ENCODE measurements at regions not wholly inside any gene's neighbourhood (a gene's known extent, or its start where the extent isn't known, plus 50 kb on each side); places are given as distances from the start of the nearest gene placed in this dataset.

DNA sequence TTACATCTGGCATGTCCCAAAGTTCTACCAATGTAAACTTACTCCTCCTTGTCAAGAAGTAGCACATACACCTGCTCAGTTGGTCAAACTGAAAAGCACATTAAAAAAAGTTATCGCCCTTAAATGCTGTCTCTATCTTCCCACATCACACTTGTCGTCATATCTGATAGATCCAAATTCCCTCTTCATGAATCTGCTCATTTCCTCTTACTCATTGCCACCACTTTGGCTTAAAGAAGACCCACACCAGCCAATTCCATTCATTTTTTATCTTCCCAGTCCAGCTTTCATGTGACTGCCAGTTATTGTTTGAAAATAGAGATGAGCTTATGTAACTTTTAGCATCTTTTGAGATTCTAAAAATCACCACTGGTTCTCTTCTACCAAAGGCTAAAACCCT lies 305.9 kb upstream of the MTNR1B start:
- peak; percentile 7 for DNase-seq (ENCODE audit: low read depth, low spot score)
- ChIA-PET POLR2A (no interaction called here), CTCF (no interaction called here)
- TF ChIP-seq, protein P1, sequence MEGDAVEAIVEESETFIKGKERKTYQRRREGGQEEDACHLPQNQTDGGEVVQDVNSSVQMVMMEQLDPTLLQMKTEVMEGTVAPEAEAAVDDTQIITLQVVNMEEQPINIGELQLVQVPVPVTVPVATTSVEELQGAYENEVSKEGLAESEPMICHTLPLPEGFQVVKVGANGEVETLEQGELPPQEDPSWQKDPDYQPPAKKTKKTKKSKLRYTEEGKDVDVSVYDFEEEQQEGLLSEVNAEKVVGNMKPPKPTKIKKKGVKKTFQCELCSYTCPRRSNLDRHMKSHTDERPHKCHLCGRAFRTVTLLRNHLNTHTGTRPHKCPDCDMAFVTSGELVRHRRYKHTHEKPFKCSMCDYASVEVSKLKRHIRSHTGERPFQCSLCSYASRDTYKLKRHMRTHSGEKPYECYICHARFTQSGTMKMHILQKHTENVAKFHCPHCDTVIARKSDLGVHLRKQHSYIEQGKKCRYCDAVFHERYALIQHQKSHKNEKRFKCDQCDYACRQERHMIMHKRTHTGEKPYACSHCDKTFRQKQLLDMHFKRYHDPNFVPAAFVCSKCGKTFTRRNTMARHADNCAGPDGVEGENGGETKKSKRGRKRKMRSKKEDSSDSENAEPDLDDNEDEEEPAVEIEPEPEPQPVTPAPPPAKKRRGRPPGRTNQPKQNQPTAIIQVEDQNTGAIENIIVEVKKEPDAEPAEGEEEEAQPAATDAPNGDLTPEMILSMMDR (IDR thresholded peaks at IDR 0.05; ENCODE audit: insufficient read depth, low read length, missing control alignments), result no peak
- H3K4me3 ChIP-seq (ENCODE audit: low read depth, low read length), result no peak overlapping the region

DNA sequence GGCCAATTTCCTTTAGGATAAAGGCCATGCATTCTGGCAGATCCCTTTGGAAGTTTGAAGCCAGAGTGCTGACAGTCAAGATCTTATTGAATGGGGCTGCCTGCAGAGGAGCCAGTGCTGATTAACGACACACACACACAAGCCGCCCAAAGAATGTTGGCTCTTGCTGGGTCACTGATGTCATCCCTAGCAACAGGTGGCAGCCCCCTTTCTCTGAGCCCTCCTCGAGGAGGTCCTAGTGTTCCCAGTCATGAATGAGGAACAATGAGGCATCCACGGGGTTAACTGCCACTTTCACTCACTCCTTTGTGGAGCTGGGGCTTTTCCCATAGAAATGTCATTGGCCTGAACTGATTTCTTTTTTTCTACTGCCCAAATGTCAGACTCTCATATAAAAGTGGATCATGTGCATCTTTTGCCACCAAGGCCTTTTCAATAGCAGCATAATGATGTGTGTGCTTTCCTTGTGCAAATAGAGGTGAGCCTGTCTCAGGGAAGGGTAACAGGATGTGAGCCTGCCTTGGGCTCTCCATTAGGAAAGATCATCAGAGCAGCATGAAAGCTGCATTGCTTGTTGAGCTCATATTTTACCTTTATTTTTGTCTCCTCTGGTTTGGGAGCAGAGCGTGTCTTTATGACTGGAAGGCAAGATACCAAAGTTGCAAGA lies 301.8 kb upstream of the MTNR1B start:
- TF ChIP-seq, protein P1 (IDR thresholded peaks at IDR 0.05; ENCODE audit: insufficient read depth, low read length, missing control alignments), result no peak
- POLR2A ChIA-PET, result no interaction called here
- no peak for DNase-seq (ENCODE audit: low read depth, low spot score)
- CTCF ChIA-PET, result no interaction called here
- H3K4me3 ChIP-seq (ENCODE audit: low read depth, low read length), result no peak overlapping the region

DNA sequence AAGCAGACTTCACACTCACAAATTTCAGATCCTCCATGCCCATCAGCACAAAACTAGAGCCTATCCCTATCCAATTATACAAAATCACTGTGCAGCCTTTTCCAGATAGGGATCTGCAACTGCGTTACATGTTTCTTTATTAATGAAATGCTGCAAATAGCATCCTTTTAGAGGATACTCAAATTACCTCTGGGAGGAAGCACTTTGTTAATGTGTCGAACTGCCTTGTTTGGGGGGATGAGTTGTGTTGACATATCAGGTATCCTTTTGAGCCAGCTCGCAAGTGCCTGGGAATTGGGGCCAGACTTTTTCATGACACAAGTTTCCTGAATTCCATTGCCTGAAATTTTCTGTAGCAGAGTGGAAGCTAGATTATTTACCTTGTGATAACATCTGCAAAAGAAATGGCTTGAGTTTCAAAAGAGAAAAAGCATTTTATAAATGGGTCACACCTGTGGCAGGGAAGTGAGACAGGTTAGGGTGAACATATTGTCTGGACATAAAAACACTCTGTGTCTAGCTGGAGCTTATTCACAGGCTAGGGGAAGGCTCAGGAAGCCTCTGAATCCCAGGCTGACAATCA lies 299.1 kb upstream of the MTNR1B start:
- ChIA-PET CTCF (no interaction called here), POLR2A (no interaction called here)
- TF ChIP-seq, protein P1 (IDR thresholded peaks at IDR 0.05; ENCODE audit: insufficient read depth, low read length, missing control alignments), result no peak

DNA sequence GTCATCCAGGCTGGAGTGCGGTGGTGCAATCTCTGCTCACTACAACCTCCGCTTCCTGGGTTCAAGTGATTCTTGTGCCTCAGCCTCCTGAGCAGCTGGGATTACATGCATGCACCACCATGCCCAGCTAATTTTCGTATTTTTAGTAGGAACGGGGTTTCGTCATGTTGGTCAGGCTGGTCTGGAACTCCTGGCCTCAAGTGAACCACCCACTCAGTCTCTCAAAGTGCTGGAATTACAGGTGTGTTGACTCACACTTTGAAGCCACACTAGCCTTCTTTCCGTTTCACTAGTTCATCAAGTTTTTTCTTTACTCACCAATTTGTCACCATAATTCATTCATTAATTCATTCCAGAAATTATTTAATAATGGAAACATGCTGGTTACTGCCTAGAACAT lies 298.4 kb upstream of the MTNR1B start:
- DNase-seq (ENCODE audit: low read depth, low spot score), result no peak
- no peak overlapping the region for H3K4me3 ChIP-seq (ENCODE audit: low read depth, low read length)
- TF ChIP-seq, protein P1 (IDR thresholded peaks at IDR 0.05; ENCODE audit: insufficient read depth, low read length, missing control alignments), result no peak
- POLR2A ChIA-PET, result no interaction called here
- CTCF ChIA-PET, result no interaction called here

More for the DNA sequence above, 299.1 kb upstream of the MTNR1B start:
- DNase-seq (ENCODE audit: low read depth, low spot score), result no peak
- no peak overlapping the region for H3K4me3 ChIP-seq (ENCODE audit: low read depth, low read length)

DNA sequence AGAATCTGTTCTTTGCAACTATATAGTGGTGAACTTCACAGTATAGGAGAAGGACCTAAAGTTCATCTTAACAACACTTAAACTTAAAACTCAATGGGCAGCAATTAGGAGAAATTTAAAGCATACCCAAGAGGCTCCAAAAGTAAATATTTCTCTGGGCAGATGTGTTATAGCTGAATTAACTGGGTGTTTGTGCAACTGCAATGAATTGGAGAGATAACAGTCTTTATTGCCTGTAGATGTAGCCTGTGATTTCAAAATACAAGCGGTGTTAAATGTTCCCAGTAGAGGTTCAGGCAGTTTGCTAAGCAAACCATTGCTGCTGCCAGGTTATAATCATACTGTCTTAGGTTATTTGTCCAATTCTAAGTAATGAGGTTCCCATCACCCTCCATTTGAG lies 294.1 kb upstream of the MTNR1B start:
- TF ChIP-seq, protein P1 (IDR thresholded peaks at IDR 0.05; ENCODE audit: insufficient read depth, low read length, missing control alignments), result no peak
- no peak overlapping the region for H3K4me3 ChIP-seq (ENCODE audit: low read depth, low read length)
- ChIA-PET CTCF (no interaction called here), POLR2A (no interaction called here)
- DNase-seq (ENCODE audit: low read depth, low spot score), result no peak

DNA sequence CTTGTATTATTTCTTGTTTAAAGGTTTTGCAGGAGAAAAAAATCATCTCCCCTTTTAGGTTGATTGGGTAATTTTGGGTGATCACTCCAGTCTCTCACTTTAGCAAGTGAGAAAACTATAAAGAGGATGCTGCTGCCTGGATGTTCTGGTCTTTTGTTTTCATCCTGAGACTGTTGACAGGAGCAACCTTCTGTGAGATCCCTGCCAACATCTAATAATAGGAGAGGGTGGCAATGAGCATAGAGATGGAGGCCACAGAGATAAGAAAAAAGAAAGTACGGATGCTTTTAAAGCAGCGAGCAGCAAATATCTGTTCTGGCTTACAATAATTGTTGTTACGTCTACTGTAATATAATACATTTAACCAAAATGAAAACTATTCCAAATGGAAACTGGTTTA lies 293.6 kb upstream of the MTNR1B start:
- ChIA-PET POLR2A (no interaction called here), CTCF (no interaction called here)
- TF ChIP-seq, protein P1 (IDR thresholded peaks at IDR 0.05; ENCODE audit: insufficient read depth, low read length, missing control alignments), result no peak

More for the DNA sequence above, 293.6 kb upstream of the MTNR1B start:
- H3K4me3 ChIP-seq (ENCODE audit: low read depth, low read length), result no peak overlapping the region
- DNase-seq (ENCODE audit: low read depth, low spot score), result no peak

Measured in AG04449 (cell line).